ENCODE measurements at regions not wholly inside any gene's neighbourhood (a gene's known extent, or its start where the extent isn't known, plus 50 kb on each side); places are given as distances from the start of the nearest gene placed in this dataset.
"Not testable (repeated sequence)": the region's sequence is repeated elsewhere in the genome, so short reads cannot be mapped to it uniquely, and the experiment has no call there.

GRCh38 chr6:48986845-48987244 is 476.2 kb downstream of the MMUT start:
- ATAC-seq: no peak

- ATAC-seq: no peak
These were observed 476.9 kb downstream of the MMUT start for GRCh38 chr6:48986105-48986504.

DNA sequence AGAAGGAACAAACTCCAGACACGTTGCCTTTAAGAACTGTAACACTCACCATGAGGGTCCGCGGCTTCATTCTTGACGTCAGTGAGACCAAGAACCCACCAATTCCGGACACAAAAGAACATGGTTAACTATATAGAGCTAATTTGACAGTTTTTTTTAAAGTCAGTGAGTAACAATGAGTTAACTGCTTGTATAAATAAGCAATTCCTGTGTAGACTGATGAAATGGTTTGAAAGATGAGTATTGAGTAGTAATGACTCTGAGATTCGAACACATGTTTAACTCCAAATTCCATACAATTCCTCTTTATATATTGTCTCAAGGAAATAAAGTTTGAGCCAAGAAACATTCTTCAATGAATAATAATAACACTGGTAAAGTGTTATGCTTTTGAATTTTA is 478.0 kb downstream of the MMUT start:
- no peak for ATAC-seq

GRCh38 chr6:48983968-48984367 is 479.1 kb downstream of the MMUT start:
- not testable (repeated sequence) for ATAC-seq

DNA sequence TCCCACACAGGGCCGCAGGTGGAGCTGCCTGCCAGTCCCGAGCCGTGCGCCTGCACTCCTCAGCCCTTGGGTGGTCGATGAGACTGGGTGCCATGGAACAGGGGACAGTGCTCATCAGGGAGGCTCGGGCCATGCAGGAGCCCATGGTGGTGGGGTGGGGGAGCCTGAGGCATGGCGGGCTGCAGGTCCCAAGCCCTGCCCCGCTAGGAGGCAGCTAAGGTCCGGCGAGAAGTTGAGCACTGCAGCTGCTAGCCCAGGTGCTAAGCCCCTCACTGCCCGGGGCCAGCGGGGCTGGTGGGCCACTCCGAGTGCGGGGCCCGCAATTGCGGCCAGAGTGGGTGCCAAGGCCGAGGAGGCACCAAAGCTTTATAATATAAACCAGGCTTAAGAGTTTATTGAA is 479.7 kb downstream of the MMUT start:
- no peak for ATAC-seq

DNA sequence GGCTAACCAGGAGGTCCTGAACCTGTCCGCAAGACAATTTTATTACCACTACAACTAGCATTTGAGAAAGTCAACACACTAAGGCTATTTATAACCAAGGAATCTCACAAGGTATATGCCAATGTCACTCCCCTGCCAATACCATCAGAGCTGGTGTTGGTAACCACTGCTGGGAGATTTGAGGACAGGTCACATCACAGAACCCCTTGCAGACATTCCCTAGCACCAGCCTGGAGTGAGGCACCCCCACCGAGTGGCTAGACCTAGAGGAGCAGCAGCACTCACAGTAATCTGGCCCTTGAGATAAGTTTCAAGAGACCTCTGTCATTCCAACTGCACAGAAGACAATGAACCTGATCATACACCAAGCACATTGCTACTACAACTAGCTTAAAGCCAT is 483.2 kb downstream of the MMUT start:
- no peak for ATAC-seq

GRCh38 chr6:48979085-48979484 is 484.0 kb downstream of the MMUT start:
- no peak for ATAC-seq

DNA sequence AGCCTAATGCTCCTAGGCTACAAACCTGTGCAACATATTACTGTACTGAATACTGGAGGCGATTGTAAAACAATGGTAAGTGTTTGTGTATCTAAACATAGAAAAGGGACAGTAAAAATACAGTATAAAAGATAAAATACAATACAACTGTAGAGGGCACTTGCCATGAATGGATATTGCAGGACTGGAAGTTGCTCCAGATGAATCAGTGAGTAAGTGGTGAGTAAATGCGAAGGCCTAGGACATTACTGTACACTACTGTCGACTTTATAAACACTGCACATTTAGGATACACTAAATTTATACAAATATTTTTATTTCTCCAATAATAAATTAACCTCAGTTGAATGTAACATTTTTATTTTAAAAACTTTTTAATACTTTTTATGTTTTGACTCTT is 485.0 kb downstream of the MMUT start:
- ATAC-seq: no peak

DNA sequence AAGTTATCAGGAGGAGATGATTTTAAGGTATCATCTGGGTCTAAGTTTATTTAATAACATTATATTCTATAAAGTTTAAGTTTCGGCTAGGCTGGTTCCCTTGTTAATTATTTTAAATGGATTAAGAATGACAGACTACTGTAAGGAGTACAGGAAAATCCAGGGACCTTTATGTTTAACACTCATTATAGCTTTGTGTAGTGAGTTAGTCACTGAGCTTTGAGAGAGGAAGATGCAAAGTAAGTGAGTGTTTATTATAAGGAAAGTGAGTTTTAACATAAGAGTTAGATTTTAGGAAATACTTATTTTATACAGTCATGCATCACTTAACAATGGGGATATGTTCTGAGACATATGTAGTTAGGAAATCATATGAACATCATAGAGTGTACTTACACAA is 485.5 kb downstream of the MMUT start:
- ATAC-seq: no peak

DNA sequence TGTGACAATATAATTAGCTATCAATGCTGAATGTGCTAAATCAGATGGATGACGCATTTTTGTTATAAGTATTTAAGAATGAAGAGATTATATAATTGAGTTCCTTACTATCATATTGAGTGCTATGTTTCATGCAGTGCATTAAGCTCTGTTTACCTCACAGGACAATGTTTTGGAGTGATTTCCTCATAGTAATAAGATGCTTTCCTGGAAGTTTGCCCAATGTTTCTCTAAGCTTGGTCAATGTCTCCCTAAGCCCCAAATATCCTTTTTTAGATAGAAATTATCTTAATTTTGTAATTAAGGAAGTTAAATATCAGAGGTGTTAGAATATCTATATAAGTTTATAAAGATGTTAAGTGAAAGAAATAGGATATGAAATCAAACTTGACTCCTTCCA is 489.6 kb downstream of the MMUT start:
- no peak for ATAC-seq

DNA sequence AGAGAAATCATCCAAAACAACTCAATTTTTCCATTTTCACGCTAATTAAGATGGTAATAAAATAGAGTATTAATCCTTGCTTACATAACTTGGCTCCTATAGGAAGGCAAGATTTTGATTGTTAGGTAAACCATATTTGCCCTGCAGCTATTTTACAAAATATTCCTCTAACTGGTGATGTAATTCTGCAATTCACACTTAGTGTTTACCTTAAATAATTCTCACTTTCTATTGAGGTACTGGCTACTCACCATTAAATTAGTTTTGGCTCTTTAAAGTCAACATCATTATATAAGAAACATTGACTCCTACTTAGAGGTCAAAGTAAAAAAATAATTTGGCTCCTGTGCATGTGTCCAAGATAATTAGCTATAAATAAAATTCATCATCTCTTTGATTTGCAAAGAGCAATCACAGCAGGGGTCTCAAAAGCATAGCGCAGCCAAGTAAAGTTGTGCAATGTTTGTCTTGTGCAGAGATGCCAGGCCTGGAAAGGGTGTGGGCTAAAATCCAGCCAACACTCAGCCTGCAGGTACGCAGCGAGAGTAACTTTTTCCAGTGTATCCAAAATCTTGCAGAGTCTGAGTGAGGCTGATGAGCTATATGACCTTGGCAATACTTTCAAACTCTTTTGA is 501.2 kb downstream of the MMUT start:
- ATAC-seq: no peak

GRCh38 chr6:48959251-48960060 is 503.6 kb downstream of the MMUT start:
- ATAC-seq: no peak

GRCh38 chr6:48957781-48958180 is 505.3 kb downstream of the MMUT start:
- ATAC-seq: no peak

DNA sequence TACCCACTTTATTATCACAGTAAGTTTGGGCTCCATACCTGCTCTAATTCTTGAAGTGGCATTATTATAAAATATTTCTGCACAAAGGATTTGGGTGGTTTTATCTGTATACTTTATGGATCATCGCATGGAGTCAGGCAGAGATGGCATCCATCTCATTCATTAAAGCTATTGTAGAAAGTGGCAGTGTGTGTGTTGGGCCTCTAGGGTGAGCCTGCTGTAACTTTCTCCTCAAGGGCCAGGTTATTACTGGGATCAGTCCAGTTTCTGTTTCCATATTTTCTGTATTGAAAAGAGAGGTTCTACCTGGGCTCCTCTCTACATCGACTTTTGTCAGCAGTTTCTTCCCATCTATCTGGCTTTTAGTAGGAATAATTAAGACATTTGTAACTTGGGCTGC is 511.1 kb downstream of the MMUT start:
- no peak for ATAC-seq

- ATAC-seq: not testable (repeated sequence)
These were observed 518.8 kb downstream of the MMUT start for GRCh38 chr6:48944276-48944675.

- no peak for ATAC-seq
These were observed 529.9 kb downstream of the MMUT start for GRCh38 chr6:48933136-48933535.

DNA sequence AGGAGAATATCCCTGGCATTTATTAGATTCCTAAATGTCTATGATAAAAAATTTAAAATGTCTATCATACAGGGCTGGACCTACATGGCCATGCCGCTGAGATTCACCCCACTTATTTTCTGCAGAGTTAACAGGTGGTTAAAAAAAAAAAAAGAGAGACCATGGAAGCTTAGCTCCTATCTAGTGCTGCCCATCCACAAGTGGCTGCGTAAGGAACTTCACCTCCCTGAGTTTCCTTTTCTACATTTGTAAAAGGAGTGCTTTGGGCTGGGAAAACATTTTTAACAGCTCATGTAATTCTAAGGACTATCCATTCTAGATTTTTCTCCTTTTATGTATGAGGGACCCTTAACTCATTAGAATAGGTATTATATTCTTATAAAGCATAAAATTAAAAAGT is 534.1 kb downstream of the MMUT start:
- ATAC-seq: no peak

- no peak for ATAC-seq
These were observed 540.2 kb downstream of the MMUT start for GRCh38 chr6:48922837-48923236.

GRCh38 chr6:48919555-48919954 is 543.5 kb downstream of the MMUT start:
- ATAC-seq: no peak

GRCh38 chr6:48917233-48917632 is 545.8 kb downstream of the MMUT start:
- no peak for ATAC-seq

GRCh38 chr6:48916607-48917006 is 546.4 kb downstream of the MMUT start:
- no peak for ATAC-seq

DNA sequence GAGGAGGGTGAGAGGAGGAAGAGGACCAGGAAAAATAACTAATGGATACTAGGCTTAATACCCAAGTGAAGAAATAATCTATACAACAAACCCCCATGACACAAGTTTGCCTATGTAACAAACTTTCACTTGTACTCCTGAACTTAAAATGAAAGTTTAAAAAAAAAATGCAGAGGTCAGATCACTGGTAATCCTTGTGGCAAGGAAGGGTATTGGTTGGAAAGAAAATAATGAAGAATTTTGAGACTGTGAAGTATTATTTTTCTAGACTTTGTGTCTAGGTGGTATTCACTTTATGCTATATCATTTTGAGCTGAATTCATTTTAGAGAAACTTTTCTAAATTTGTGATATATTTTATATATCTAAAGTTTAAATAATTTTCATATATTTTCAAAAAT is 547.5 kb downstream of the MMUT start:
- ATAC-seq: no peak

- ATAC-seq: no peak
These were observed 550.5 kb downstream of the MMUT start for GRCh38 chr6:48912503-48912902.

- ATAC-seq: no peak
These were observed 558.2 kb downstream of the MMUT start for GRCh38 chr6:48904809-48905208.

DNA sequence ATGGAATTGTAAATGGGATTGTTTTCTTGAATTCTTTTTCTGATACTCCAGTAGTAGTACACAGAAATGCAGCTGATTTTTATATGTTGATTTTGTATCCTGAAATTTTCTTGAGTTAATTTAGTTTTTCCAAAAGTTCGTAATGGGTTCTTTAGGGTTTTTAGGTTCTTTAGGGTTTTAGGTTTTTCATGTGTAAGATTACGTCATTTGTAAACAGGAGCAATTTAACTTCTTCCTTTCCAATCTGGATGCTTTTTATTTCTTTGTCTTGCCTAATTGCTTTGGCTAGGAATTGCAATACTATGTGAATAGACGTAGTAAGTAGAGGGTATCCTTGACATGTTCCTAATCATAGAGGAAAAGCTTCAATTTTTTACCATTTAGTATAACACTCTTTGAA is 568.6 kb downstream of the MMUT start:
- no peak for ATAC-seq
